GM19438 (cell line): ENCODE measurements at regions not wholly inside any gene's neighbourhood (a gene's known extent, or its start where the extent isn't known, plus 50 kb on each side); places are given as distances from the start of the nearest gene placed in this dataset.
"Not testable (repeated sequence)": the region's sequence is repeated elsewhere in the genome, so short reads cannot be mapped to it uniquely, and the experiment has no call there.

Experiments
- ATAC-seq: cut with Tn5 transposase; IDR thresholded peaks from one replicate; pipeline ENCODE4 v1.9.1; 2021; ENCODE audit warnings: low read depth; ENCODE audit not compliant: unreplicated experiment

DNA sequence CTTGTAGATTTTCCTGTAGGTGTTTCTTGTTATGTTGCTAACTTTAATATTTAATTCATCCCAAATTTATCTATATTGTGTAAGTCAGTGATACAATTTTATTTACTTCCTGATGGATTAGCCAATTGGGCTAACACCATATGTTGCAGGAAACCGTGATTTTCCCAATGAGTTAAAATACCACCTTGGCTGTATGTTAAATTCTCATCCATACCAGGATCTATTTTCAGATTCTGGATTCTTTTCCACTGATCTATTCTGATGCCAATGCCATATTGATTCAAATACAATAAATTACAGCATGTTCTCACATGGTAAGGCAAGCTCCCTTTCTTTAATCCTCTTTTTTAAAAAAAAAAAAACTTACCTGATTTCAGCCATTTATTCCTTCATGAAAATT, 85.8 kb upstream of the DNAJC10 start:
- no peak for ATAC-seq

DNA sequence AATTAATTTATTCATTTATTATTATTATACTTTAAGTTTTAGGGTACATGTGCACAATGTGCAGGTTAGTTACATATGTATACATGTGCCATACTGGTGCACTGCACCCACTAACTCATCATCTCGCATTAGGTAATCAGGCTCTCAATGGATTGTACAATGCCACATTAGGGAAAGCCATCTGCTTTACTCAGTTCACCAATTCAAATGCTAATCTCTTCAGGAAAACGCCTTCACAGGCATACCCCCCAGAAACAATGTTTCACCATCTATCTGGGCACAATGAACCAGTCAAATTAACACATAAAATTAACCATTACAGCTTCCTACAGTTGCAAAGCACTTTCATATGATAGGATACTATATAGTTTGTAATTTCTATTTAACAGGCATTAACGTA, 84.8 kb upstream of the DNAJC10 start:
- no peak for ATAC-seq

DNA sequence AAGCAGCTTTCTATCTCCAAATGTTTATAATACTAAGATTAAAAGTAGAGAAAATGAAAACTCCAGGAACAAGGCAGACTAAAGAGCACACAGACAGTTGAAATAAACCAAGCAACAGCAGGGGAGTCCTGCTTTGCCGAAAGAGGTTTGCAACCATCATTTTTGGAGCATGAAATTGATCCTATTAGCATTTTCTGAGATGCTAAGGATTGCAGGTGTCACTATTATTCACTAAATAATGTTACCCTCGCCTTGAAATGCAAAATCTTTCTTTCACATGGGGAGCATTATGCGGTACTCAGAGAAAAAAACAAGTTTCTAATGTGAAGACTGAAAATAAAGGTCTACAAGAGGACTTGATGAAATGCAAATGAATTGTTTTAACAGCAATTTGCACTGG, 81.7 kb upstream of the DNAJC10 start:
- ATAC-seq: no peak

DNA sequence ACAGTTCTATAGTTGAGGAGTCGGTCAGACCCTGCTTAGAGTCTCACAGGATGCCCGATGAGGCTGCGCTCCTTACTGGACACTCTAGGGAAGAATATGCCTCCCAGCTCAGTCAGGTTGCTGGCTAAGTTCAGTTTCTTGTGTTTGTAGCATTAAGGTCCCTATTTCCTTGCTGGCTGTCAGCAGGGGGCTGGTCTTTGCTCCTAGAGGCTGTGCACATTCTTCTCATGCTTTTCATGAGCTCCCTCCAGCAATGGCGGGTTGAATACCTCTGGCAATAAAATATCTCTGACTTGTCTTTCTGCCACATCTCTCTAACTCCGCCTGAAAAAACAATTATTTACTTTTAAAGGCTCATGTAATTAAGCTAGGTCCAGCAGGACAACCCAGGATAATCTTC, 79.4 kb upstream of the DNAJC10 start:
- no peak for ATAC-seq

DNA sequence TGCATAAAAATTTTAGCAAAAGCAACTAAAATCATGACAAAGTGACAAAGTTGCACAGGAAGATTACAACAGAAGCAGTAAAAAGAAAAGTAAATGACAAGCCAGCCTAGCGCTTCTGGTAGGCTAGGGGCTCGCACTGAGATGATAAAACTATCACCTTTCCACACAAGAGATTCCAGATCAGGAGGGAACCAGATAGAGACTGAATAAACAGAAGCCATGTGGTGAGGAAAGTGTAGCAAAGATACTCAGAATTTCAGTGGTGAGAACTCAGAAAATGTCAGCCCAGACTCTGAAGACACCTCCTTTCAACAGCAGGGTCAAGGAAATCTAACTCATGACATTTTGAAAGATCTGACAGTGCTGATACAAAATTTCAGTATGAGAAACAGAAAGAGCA, 77.4 kb upstream of the DNAJC10 start:
- ATAC-seq: no peak

DNA sequence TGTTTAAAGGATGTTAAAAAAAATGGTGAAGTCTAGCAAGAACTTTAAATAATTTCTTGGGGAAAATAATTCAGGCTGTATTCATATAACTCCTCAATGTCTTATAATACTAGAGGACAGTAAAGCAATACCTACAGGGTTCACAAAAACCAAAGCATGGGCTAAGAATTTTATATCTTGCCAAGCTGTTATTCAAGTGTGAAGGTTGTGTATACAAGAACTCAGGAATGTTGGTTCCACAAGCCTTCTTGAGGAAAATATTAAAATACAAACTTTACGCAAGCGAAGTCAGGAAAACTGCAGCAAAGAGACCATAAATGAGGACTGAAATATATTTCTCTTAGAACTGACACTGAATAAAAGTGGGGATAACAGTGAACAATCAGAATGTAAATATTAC, 76.1 kb upstream of the DNAJC10 start:
- ATAC-seq: no peak

DNA sequence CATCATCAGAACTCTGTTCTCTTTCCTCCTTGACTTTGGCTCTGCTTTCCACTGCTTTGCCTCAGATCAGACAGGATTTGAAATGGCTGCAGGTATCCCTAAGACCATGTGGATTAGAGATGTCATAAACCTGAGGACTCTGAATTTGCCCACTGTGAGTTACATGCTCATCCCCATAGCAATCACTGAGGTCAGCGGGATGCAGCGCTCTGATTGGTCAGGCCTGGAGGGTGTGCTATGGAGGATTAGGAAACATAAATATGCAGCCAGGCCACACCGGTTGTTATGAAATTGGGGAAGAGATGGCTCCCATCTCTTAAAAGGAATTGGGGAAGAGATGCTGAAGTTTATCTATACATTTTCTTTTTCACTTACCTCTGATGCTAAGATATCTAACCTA, 73.7 kb upstream of the DNAJC10 start:
- ATAC-seq: peak; percentile 100

DNA sequence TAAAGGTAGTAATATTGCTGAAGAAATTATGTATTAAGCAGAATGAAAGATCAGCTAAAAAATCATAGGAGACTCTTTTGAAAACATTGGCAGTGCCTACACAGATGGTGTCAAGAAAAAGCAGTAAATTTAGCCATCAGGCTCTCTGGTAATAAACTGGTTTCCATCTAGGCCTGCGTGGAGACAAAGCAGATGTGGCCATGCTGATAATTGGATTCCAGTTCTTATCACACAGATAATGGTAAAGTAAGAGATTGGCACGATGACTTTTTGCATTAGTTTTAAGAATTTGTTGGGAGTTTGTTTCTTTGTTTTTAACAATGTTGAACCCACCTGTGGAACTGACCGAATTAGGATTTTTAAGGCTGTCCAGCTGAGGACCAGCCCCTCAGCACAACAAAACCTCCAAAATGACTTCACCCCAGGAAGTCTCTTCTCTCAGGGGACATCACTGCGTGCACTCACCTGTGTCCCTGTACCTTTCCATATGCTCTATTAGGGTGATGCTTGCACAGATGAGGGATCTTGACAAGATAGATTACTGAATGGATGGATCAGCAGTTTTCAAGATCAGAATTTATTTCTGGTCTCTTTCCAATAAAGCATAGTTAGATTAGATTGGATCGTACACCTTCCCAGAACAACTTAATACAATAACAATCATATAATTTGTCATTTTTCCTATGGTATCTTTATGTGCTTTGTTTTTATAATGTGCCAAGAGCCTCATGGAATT, 69.1 kb upstream of the DNAJC10 start:
- no peak for ATAC-seq

DNA sequence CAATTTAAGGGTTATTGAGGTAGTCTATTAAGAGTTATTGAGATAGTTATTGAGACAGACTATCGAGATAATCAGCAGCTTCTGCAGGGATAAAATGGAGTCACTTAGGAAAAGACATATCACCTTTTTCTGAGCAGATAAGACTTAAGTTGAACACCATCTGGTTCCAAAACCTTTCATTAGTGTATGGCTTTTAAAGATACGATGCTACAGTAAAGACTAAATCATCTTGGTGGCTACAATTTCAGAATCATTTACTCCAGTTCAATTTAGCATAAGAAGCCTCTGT, 68.6 kb upstream of the DNAJC10 start:
- no peak for ATAC-seq

DNA sequence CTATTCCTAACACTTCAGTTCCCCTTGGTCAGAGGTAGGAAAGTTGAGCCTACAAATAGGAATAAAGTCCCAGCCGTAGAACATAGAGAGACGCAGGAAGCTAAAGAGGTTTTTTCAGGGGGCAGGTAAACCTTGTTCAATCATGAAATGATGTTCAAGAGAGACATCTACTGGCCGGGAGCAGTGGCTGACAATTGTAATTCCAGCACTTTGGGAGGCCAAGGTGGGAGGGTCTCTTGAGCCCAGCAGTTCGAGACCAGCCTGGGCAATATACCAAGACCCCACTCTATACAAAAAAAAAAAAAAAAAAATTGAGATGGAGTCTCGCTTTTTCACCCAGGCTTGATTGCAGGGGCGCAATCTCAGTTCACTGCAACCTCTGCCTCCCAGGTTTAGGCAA, 66.7 kb upstream of the DNAJC10 start:
- ATAC-seq: peak; percentile 53

DNA sequence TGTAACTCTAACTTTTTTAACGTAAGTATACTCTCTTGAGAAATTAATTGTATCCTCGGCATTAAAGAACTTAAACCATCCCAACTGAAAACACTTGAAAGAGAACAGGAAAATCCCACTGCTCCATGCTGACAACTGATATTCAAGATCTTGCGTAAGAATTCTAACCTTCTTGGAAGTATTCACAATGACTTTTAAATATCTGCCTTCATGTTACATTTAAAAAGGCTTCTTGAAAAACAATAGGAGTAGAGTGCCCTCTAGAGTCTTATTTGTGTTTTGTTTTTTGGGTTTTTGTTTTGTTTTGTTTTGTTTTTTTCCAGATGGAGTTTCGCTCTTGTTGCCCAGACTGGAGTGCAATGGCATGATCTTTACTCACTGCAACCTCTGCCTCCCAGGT, 65.4 kb upstream of the DNAJC10 start:
- no peak for ATAC-seq

DNA sequence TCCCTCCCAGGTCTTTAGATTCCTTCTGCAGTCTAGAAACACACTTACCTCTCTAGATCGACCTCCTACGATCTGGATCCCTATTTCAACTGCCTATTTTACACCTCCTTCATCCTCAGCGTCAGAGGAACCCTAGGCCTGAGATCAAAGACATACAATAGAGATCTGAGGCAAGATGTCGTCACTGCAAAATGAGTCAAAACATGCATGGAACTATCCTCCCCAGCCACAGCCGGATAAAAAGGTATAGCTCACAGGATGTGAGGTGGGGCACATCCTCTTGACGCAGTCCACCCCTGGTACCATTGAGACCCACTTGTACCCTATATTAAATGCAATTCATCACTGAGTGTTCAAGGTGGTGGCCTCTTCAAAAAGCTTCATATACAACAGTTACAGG, 63.7 kb upstream of the DNAJC10 start:
- no peak for ATAC-seq

DNA sequence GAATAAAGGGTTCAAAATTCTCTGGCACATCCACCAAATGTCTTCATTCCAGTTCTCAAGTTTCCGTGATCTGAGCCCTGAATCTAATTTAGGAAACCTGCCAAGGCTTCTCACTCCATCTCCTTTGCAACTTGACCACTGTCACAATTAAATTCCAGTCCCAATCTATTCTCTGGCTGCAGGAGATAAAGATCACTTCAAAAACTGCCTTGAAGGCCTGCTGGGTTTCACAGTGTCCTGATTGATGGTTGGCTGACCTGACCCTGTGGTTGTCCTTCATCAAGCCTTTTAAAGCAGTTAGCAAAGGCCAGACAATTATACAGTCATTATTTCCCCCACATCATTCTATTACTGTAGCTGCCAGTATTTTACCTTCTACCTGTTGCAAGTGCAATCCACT, 60.3 kb upstream of the DNAJC10 start:
- ATAC-seq: no peak

DNA sequence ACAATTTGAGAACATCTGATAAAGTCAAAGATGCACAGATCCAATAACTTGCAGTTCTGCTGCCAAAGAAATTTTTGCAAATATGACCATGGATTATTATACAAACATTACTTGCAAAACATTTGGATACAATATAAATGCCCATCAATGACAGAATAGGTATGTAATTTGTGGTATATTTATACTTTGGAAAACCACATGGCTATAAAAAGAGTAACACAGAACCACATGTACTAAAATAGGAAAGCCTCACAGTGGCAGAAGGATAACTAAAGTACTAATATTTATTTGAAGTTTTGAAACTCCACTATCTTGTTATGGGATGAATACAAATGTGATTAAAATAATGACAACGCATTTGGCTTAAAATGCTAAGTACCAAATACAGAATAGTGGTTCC, 51.8 kb upstream of the DNAJC10 start:
- no peak for ATAC-seq

DNA sequence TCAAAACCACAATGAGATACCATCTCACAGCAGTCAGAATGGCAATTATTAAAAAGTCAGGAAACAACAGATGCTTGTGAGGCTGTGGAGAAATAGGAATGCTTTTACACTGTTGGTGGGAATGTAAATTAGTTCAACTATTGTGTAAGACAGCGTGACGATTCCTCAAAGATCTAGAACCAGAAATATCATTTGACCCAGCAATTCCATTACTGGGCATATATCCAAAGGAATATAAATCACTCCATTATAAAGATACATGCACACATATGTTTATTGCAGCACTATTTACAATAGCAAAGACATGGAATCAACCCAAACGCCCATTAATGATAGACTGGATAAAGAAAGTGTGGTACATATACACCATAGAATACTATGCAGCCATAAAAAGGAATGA, 50.6 kb upstream of the DNAJC10 start:
- not testable (repeated sequence) for ATAC-seq
